ENCODE measurements at regions not wholly inside any gene's neighbourhood (a gene's known extent, or its start where the extent isn't known, plus 50 kb on each side); places are given as distances from the start of the nearest gene placed in this dataset.

- DNase-seq, result peak; percentile 87
These were observed 201.3 kb downstream of the JCAD start for GRCh38 chr10:29857843-29858701.

GRCh38 chr10:29856295-29856694 is 203.1 kb downstream of the JCAD start:
- DNase-seq, result no peak

- no peak for DNase-seq
These were observed 205.5 kb downstream of the JCAD start for GRCh38 chr10:29853913-29854312.

GRCh38 chr10:29851241-29851640 is 208.1 kb downstream of the JCAD start:
- DNase-seq, result no peak

GRCh38 chr10:29850371-29850770 is 209.0 kb downstream of the JCAD start:
- DNase-seq, result no peak

- no peak for DNase-seq
These were observed 209.5 kb downstream of the JCAD start for GRCh38 chr10:29849886-29850285.

GRCh38 chr10:29849126-29849833 is 210.1 kb downstream of the JCAD start:
- DNase-seq, result peak; percentile 81

GRCh38 chr10:29846881-29847280 is 212.1 kb upstream of the SVIL start:
- DNase-seq, result no peak

- no peak for DNase-seq
These were observed 210.4 kb upstream of the SVIL start for GRCh38 chr10:29845166-29845565.

- no peak for DNase-seq
These were observed 208.4 kb upstream of the SVIL start for GRCh38 chr10:29843143-29843542.

GRCh38 chr10:29841724-29842649 is 207.2 kb upstream of the SVIL start:
- peak; percentile 95 for DNase-seq

GRCh38 chr10:29840516-29841276 is 205.9 kb upstream of the SVIL start:
- DNase-seq, result peak; percentile 49

GRCh38 chr10:29839826-29840515 is 205.2 kb upstream of the SVIL start:
- DNase-seq, result peak; percentile 70

- DNase-seq, result no peak
These were observed 203.8 kb upstream of the SVIL start for GRCh38 chr10:29838539-29838938.

GRCh38 chr10:29837586-29837985 is 202.8 kb upstream of the SVIL start:
- no peak for DNase-seq

GRCh38 chr10:29836396-29836795 is 201.6 kb upstream of the SVIL start:
- DNase-seq, result no peak

- peak; percentile 40 for DNase-seq
These were observed 200.3 kb upstream of the SVIL start for GRCh38 chr10:29835055-29835454.

- DNase-seq, result no peak
These were observed 196.1 kb upstream of the SVIL start for GRCh38 chr10:29830531-29831512.

- no peak for DNase-seq
These were observed 195.0 kb upstream of the SVIL start for GRCh38 chr10:29829776-29830175.

GRCh38 chr10:29828956-29829355 is 194.2 kb upstream of the SVIL start:
- no peak for DNase-seq
